ENCODE measurements at regions not wholly inside any gene's neighbourhood (a gene's known extent, or its start where the extent isn't known, plus 50 kb on each side); places are given as distances from the start of the nearest gene placed in this dataset.

DNA sequence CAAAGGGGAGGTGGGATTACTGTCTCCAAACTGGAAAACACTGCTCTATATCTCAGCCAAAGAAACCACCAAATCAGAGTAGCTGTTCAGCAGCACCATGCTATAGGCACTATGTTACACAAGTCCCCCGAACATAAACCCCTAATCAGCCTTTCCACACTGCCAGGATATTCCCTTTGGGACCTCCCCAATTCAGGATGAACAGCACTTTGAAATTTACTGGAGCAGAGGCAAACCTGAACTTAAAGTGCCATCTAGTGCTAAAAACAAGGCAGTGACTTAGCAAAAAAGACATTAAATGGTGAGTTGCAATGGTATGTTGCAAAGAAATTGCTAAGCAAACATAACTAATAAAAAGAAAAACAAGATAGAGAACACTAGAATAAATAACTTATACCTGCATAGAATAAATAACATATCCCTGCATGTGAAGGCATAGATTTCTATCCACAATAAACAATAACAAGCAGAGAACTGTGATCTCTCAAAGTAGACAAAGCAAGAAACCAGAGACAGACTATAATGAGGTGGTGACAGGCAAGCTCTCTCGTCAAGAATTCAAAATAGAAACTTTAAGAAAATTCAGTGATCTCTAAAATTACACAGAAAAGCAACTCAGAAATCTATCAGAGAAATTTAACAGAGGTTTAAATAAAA is 584.4 kb upstream of the ACO1 start:
- TF ChIP-seq, protein P1, sequence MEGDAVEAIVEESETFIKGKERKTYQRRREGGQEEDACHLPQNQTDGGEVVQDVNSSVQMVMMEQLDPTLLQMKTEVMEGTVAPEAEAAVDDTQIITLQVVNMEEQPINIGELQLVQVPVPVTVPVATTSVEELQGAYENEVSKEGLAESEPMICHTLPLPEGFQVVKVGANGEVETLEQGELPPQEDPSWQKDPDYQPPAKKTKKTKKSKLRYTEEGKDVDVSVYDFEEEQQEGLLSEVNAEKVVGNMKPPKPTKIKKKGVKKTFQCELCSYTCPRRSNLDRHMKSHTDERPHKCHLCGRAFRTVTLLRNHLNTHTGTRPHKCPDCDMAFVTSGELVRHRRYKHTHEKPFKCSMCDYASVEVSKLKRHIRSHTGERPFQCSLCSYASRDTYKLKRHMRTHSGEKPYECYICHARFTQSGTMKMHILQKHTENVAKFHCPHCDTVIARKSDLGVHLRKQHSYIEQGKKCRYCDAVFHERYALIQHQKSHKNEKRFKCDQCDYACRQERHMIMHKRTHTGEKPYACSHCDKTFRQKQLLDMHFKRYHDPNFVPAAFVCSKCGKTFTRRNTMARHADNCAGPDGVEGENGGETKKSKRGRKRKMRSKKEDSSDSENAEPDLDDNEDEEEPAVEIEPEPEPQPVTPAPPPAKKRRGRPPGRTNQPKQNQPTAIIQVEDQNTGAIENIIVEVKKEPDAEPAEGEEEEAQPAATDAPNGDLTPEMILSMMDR (IDR thresholded peaks at IDR 0.05; ENCODE audit: low read length, missing control alignments) = peak; percentile 74
- H3K4me3 ChIP-seq (replicated peaks; ENCODE audit: low read depth, low read length) = no peak overlapping the region
- peak; percentile 70 for DNase-seq (ENCODE audit: low read depth)

DNA sequence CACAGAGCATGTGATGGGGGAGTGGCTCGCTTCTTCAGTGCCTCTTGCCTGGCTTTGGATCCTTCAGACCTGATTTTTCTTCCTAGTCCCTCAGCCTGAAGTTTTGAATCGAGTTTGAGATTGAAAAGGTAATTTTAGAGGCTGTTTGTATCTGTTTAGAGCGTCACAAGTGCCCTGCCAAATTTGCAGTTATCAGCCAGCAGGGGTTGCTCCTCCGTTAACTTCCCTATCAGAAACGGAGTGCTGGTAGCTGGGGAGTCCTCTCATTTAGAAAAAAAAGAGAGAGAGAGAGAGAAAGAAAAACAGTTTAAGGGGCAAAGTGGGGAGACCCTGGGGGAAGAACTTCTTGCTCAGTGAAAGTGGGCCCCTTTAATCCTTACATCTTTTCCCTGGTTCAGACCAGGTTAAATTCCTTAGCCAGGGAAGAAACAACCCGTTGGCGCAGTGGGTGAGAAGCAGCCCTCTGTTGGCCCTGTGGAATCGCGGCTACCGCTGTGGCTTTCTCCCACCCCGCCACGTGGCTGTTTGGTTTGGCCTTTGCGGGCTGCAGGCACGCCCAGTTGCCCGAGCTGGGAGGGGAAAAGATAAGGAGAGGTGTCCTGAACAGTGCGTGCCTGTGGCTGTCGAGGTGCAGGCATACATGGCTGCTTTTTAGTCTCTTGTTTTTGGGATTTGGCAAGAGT is 576.7 kb upstream of the ACO1 start:
- no peak for DNase-seq (ENCODE audit: low read depth)
- no peak overlapping the region for H3K4me3 ChIP-seq (replicated peaks; ENCODE audit: low read depth, low read length)
- TF ChIP-seq, protein P1 (IDR thresholded peaks at IDR 0.05; ENCODE audit: low read length, missing control alignments) = no peak

DNA sequence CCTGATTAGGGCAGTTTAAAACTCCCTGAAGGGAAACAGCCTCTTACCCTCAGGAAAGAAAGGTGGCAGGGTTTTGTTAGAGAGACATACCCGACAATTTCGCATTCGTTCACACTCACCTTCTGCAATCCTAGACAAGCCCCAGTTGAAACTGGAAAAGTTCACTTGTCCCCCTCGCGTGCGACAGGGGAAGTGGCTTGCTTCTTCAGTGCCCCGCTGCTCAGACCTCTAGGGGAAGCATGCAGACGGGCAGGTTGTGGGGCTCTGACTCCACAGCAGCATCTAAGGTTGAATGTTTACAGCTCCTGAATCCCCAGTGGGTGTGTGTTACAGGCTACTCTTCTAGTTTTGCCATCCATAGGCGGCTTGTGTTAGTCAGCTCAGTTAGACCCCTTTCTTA is 575.7 kb upstream of the ACO1 start:
- DNase-seq (ENCODE audit: low read depth) = no peak
- TF ChIP-seq, protein P1 (IDR thresholded peaks at IDR 0.05; ENCODE audit: low read length, missing control alignments) = no peak
- H3K4me3 ChIP-seq (replicated peaks; ENCODE audit: low read depth, low read length) = no peak overlapping the region

DNA sequence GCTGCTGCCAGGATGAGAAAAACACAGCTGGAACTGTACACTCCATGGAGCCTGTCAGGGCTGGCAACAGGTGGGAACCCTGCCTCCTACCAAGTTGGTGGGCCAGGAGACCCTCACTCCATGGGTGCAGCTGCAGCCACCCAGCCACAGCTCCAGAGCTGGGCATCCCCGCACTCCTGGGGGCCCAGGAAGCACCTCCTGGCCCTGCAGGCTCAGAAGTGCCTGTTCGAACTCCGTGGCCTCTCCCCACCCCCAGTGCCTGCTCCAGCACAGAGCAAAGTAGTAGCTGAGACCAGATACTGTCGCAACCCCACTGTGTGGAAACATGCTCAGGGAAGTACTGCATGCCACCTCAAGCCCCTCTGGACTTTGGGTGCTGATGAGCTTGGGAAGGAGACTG is 564.0 kb upstream of the ACO1 start:
- TF ChIP-seq, protein P1 (IDR thresholded peaks at IDR 0.05; ENCODE audit: low read length, missing control alignments) = no peak
- H3K4me3 ChIP-seq (replicated peaks; ENCODE audit: low read depth, low read length) = no peak overlapping the region
- no peak for DNase-seq (ENCODE audit: low read depth)

DNA sequence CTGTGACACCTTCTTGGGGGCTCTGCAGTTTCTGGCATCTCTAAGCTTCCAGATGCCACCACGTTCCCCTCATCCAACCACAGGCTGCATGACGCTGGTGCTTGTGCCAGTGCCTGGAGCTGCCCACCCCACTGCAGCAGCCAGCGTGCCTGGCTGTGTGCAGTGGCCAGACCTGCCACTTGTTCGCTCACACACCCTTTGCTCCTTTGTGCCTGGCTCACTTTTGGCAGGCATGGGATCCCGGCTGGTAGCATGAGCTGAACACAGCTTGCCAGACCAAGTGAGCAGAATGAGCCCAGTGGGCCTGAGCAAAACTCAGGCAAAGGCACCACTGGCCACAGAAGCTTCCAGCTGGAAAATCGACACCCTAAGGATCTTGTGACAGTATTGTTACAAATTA is 562.9 kb upstream of the ACO1 start:
- TF ChIP-seq, protein P1 (IDR thresholded peaks at IDR 0.05; ENCODE audit: low read length, missing control alignments) = no peak
- no peak for DNase-seq (ENCODE audit: low read depth)

DNA sequence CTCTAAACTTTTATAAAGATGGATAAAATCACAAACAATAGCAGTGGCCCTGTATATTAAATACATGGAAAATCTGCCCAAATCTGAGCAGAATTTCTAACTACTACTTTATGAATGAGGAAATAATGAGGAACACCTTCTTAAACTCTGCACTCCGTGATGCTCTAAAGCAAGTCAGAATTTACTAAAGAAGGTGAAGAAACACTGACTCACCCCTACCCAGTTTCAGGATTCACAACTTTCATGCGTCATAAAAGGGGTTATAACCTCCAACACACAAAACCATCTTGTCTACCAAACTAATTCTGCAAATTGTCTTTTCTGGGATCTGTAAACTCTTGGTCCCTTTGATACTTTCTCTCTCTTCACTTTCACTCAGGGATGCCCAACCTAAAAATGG is 561.1 kb upstream of the ACO1 start:
- no peak for DNase-seq (ENCODE audit: low read depth)
- H3K4me3 ChIP-seq (replicated peaks; ENCODE audit: low read depth, low read length) = no peak overlapping the region
- TF ChIP-seq, protein P1 (IDR thresholded peaks at IDR 0.05; ENCODE audit: low read length, missing control alignments) = no peak

More for the DNA sequence above, 562.9 kb upstream of the ACO1 start:
- H3K4me3 ChIP-seq (replicated peaks; ENCODE audit: low read depth, low read length) = no peak overlapping the region

DNA sequence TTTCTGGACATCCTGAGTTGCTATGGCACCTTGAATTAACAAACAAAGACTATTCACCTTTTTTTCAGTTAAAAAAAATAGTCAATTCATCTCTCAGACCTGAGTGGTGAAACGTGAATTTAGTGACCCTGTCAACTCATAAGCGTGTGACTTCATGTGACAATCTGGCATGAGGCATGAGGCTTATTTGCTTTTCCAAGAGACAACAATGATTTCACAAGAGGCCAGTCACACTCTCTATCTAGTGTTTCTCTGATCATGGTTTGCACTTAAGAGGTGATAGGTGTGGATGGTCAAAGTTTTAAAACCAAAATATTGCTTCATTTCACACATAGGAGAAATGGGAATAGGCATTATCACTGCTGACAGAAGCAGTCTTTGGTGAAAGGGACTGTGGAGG is 559.6 kb upstream of the ACO1 start:
- no peak overlapping the region for H3K4me3 ChIP-seq (replicated peaks; ENCODE audit: low read depth, low read length)
- DNase-seq (ENCODE audit: low read depth) = no peak
- TF ChIP-seq, protein P1 (IDR thresholded peaks at IDR 0.05; ENCODE audit: low read length, missing control alignments) = no peak

All from fibroblast of pulmonary artery (primary cell).